H1 (cell line): ENCODE measurements at regions not wholly inside any gene's neighbourhood (a gene's known extent, or its start where the extent isn't known, plus 50 kb on each side); places are given as distances from the start of the nearest gene placed in this dataset.

Experiments
- TF ChIP-seq, protein P1 (sequence below): IDR thresholded peaks from 2 replicates; pipeline ENCODE4 v1.6.1; 2012; ENCODE audit warnings: inconsistent platforms

DNA sequence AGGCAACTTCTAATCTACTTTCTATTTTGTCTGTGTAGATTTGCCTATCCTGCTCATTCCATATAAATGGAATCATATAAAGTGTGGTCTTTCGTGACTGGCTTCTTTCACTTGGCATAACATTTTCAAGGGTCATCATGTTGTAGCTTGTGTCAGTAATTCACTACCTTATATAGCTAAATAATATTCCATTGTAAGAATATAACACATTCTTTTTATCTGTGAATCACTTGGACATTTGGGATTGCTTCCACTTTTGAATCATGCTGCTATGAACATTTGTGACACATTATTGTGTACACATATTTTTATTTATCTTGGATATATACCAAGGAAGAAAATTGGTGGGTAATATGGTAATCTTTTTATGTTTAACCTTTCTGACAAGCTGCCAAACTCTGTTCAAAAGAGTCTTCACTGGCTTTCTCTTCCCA lies 89.0 kb upstream of the CSNK1A1L start (continued):
- TF ChIP-seq, protein P1, sequence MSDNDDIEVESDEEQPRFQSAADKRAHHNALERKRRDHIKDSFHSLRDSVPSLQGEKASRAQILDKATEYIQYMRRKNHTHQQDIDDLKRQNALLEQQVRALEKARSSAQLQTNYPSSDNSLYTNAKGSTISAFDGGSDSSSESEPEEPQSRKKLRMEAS, result no peak
- TF ChIP-seq, all 59 proteins: peak for 0
